HG02610 (cell line): ENCODE measurements at regions not wholly inside any gene's neighbourhood (a gene's known extent, or its start where the extent isn't known, plus 50 kb on each side); places are given as distances from the start of the nearest gene placed in this dataset.
"Not testable (repeated sequence)": the region's sequence is repeated elsewhere in the genome, so short reads cannot be mapped to it uniquely, and the experiment has no call there.

Experiments used
- ATAC-seq: cut with Tn5 transposase; IDR thresholded peaks from one replicate; pipeline ENCODE4 v1.9.1; 2021; ENCODE audit warnings: mild to moderate bottlenecking, moderate library complexity; ENCODE audit not compliant: unreplicated experiment

DNA sequence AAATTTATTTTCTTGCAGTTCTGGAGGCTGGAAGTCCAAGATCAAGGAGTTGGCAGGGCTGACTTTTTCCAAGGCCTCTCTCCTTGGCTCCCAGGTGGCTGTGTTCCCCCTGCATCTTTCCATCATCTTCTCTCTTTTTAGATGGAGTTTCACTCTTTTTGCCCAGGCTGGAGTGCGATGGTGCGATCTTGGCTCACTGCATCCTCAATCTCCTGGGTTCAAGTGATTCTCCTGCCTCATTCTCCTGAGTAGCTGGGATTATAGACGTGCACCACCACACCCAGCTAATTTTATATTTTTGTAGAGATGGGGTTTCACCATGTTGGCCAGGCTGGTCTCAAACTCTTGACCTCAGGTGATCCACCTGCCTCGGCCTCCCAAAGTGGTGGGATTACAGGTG is 411.1 kb downstream of the RPS24 start:
- ATAC-seq, result not testable (repeated sequence)

DNA sequence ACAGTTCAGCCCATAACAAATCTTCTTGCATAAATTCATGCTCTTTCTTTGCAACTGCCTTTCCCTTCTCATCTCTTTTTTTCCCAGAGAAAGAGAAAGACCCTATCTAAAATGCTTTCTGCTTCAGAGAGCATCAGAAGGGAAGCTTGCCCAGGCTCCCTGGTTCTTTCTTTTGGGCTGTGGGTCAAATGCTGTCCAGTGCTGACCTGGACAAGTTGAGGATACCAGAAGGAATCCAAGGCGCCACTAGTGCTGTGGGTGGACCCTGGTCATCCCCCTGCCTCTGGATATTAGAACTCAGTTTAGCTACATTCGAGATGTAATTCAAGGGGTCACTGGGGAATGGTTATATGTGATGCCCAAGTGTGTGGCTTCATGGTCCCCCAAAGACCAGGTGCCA is 411.6 kb downstream of the RPS24 start:
- ATAC-seq, result no peak

DNA sequence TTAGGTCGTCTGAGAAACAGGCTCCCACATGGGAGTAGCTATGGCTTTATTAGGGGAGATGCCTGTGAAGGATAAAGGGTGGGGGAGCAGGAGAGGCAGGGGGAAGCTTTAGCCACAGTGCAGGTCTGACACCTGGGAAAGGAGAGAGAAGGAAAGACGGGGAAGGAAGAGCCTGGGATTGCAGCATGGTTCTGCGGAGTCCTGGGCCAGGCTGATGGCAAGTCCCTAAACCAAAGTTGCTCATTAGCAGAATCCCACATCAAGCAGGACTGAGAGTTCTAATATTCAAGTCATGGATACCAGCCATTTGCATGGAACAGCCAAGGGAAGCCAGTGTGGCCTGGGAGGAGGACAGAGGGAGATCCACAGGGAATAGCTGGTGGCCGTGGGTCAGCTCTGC is 414.8 kb downstream of the RPS24 start:
- no peak for ATAC-seq

DNA sequence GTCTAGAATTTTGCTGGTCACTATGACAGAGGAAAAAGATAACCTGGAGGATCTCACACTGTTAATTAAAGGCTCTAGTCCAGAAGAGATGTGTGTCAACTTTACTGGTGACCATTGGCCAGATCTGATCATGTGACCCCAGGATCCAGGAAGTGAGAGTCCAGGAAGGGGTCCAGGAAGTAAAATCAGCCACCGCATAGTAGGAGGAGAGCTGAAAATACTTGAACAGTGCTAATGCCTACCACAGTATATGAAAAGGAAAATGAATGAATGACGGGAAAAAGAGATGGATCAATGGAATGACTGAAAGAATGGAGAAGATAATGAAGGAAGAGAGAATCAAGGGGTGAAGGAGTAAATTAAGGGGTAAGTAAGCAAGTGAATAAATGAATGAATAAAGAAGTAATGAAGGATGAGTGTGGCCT is 415.3 kb downstream of the RPS24 start:
- no peak for ATAC-seq

DNA sequence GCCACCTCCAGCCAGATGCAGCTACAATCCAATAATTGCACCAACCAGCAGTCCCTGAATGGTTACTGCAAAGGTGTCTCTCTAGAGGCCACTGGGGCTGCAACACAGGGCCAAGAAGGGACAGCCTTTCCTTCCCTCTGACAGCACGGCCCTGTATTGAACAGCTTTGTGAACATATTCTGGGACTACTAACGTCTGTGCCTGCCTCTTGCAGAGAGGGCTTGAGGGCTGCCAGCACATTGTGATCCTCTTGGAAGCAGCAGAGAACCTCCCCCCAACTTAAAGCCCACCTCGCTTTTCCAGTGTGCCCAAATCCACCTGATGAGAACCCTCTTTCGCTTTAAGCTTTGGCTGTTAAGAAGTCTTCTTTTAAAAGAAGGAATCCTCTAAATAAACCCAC is 415.9 kb downstream of the RPS24 start:
- ATAC-seq, result no peak

DNA sequence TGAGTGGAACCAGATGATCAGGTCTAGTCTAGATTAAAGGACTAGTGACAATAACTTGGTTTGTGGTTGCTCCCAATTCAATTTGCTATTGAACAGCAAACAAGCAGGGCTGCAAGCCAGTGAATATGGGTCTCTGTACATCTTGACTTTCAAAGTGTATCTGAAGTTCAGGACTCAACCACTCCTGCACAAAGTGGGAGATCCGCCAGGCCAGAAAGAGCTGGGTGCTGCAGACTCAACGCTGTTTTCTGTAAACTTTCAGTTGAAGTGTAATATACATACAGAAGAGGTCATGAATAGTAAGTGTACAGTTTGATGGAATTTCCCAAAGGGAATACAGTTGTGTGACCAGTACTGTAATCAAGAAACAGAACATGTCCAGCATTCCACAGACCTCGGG is 416.6 kb downstream of the RPS24 start:
- no peak for ATAC-seq

DNA sequence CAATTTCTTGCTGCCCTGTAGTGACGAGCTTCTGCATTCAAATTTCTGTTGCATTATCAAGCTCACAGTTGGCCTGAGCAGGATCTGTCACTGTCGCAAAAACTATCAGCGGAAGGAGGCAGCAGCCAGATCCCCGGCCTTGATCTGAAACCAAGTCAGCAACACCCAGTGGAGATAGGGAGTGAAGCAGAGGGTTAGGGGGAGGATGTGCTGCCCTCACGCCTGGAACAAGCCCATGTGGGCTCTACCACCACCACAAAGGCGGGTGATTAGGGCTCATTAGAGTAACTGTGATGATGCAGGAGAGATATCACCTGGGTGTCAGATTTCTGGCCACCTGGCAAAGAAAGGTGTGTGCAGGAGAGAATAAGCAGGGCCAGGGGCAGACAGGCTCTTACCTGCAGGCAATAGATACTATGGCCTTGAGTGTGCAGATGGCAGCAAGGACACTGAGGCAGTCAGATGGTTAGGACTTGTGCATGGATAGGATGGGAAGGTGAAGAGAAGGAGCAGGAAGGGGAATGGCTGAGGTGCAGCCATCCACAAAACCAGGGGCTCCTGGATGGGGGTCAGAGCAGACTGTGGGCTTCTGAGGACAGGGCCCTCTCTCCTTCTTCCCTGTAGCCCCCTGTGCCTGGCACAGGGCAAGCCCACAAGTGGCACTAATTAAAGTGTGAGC is 417.3 kb downstream of the RPS24 start:
- no peak for ATAC-seq

DNA sequence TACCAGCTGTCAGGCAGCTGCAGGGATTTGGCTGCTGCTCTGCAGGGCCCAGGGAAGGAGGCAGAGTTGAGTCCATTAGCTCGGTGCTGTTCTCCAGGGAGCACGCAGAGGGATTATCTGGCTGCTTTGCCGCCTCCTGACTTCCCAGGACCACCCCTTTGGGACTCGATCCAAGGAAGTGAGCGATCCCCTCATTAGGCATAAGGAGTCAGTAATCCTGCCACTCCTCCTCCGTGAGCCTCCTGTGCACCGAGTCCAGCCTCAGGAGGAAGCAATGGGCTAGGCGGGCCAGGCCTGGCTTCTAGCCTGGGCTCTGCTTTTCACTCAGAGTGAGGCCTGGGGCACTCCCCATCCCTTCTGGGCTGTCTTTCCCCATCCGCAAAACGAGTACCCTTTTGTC is 417.9 kb downstream of the RPS24 start:
- ATAC-seq, result no peak

DNA sequence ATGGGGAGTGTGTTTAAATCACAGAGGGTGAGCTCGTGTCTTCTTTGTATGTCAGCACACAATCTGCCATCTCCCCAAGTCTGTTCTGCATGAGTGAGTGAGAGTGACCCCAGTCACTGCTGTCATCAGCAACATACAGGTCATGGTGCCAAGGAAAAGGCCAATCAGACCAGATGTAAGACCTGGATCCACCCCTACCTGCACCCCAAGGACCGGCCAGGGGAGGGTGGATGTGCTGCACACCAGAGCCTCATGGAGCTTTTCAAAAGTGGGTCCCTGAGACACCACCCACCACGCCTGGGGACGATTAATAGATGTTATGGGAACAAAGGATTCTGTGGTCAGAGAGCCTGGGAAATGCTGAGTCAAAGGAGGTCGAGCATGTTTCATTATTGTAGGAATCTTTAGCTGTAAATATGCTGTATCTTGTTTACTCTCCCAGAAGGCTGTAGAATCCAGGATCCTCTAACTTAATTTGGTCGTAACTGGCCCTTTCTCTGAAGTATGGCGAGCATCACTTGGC is 420.5 kb downstream of the RPS24 start:
- ATAC-seq, result no peak

DNA sequence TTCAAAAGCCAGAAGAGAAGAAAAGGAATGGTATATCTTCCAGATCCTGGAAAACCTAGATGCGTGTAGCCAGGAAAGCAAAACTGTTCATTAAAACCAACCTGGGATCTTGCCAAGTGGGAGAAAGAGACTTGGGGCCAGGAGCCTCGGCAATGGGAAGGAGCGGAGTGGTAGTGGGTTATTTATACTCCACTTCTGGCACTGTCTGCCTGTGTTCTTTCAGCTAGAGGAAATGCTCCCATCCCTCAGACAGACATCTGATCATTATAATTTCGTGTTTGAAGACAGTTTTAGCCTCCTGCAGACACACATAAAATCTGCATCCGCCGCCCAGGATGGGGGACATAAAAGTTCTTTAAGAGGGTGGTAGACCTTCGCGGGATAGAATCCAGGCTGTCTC is 421.6 kb downstream of the RPS24 start:
- ATAC-seq, result no peak

DNA sequence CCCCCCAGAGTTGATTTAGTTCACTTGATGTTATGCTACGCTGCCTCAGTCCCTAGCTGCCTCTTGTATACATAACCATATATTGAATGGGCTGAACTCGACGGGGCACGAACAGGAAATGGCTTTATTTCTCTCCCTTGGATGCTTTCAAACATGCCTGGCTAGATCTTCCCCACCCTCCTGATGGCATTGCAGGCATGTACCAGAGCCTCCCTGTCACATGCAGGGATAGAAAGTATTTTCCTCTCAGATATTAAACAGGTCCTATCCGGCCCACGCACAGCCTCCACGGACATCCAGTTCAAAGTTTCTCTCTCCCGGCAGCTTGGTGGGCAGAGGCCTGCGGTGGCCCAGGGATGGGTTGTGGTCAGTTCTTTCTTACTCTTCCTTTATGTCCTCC is 422.1 kb downstream of the RPS24 start:
- no peak for ATAC-seq

DNA sequence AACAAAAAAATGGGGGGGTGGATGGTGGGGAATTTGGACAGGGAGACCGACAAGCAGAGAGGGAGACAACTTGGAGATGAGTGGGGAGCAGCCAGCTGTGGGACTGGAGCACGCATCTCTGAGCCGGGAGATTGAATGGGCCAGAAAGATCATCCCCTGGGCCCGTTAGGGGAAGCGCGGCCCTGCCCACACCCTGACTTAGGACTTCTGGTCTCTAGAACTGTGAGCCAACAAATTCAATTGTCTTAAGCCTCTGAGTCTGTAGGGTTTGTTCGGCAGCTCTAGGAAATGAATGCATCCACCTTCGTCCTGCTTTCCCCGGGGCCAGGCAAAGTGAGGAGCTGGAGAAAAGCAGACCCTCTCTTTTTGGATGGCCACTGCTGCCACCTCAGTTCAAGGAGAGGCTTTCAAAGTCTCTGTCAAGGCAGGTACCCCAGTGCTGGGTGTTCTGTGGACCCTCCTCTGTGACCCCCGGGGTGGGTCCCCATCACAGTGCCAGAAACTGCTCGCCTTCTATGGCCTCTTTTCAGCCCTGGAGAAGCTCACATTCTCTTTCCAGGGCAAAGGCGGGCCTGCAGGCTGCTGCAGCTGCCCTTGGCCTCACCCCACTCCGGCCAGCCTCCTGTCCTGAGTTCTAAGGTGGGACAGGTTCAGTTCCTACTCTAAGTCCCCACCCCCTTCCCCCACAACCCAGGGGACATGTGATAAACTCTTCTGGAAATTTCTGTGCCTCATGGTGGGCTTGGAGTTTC is 423.2 kb downstream of the RPS24 start:
- ATAC-seq, result no peak

DNA sequence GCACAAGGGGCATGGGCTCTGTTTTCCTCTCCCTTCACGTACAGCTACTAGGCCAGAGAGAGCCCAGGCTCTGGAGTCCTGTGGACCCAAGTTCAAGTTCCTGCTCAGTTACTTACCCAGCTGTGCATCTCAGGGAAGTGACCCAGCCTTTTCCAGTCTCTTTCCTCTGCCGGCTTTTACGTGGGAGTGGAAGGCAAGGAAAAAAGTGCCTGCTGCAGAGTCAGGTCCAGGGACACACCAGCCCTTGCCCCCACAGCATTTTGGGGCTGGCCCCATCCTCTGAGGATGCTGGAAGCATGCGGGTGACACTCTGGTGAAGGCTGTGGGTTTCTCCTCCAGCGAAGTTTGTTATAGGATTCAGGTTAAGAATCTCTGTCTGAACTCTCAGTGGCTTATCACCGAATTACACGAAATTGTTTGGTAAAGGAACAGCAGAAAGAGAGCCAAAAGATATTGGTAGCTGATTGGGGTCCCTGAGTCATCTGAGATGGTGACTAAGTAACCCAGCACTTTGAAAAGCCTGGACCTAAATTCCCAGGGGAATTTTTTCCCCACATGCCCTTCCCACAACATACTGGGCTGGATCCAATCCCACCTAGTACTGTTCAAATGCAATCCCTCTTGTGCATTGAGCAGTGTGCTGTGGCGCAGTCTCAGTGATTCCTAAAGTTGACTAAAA is 424.3 kb downstream of the RPS24 start:
- no peak for ATAC-seq

DNA sequence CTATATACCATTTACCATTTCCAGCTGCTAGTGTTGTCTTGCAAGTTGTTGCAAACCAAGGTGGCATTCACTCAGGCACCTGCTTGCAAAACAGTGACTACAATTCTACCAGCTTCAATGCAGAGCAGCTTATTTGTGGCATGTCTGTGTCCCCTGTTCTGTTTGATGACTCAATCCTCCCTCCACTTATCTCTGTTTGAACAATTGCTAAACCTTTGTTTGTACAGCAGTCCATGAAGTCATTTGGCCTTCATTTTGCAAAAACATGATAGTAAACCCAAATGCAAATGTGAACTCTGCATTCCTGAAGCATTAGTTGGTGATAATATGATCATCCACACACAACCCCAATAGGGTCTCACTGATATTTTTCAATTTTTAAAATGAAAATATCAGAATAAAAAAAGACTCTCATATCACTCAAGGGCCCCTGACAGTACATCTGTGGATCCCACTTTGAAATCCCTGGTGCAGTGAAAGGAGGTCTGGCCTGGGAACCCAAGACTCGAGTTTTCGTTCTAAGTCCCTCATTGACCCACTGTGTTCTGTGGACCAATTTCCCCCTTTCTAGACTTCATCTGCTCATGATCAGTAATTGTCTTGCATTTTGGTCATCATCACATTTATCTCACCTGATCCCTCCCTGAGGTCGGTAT is 425.4 kb downstream of the RPS24 start:
- no peak for ATAC-seq

DNA sequence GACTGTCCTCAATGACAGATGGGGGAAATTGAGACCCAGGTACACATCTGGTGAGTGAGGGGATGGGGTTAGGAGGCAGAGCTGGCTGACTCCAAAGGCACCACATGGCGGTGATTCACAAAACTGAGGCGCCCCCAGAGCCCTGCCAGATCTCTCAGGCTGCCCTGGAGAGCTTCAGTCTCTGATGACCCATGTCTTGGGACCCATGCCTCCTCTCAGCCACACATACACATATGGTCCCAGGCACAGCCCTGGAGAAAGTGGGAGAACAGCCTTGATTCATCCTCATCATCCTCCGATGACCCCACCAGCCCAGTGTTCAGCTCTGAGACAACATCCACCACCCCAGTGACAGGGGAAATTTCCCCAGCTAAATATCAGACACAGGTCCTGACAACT is 426.0 kb downstream of the RPS24 start:
- ATAC-seq, result no peak

DNA sequence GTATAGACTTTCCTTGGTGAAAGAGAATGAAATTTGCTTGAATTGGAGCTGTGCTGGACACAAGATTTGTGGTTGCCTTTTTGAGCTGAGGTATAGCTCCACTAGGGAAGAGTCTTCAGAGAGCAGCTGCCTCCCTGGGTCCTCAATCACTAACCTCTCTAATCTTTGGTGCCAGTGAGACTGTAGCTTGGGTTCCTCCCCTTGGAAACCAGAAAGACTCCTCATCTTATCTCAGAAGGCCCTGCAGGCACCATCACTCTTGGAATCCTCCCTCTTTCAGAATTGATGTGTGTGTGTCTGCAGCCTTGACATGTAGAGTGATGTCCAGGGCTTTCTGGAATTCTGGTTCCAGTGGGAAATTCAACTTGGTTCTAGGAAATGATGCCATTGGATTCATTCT is 426.5 kb downstream of the RPS24 start:
- ATAC-seq, result no peak

DNA sequence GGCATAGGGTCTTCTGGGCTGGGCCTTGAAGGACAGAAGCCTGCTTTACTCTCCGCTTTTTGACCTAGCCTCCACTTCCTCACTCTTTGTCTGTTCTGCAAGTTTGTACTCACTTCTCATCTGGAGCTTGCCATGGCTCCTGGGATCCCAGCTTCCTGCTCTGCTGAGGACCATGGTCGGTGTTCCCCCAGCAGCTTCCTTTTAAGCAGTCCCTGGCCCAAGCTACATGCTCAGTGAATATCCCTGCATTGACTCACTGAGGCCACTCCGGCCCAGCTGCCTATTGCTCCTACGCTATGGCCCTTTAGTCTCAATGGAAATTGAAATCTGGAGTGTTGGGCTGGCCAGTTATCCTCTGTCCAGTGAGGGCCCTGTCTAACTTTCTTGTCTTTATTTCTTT is 427.7 kb downstream of the RPS24 start:
- ATAC-seq, result no peak

DNA sequence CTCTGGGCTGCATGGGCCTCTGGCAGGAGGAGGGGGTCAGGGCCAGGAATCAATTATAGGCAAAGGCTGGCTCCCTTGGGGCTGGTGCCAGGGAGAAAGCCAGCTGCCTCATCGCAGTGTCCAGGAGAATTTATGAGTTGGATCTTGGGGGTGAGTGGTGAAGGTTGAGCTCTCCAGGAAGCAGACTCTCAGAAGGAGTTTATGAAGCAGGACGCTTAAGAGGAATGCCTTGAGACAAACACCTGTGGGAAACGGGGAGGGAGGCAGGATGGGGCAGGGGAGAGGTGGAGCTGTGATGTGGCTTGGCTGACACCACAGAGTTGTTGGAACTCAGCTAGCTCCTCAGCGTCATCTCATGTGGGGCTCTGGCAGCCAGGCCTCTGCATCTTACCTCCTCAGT is 428.5 kb downstream of the RPS24 start:
- no peak for ATAC-seq

DNA sequence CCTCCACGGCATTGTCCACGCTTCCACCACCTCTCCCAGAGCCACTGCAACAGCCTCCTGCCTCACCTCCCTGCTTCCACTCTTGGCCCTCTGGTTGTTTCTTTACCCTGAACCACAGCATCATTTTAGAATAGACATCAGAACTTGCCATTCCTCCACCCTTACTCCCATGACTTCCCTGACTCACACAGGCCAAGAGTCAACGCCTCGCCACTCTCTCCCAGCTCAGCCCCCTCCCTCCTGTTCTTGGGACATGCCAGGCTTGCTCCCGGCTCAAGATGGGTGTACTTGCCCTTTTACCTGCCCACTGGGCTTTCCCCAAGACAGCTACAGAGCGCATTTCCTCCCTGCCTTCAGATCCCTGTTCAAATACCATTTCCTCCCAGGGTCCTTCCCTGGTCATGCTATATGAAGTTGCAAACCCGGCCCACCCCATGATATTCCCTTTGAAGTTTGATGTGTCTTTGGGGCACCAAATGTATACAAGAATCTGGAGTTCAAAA is 429.1 kb downstream of the RPS24 start:
- no peak for ATAC-seq

DNA sequence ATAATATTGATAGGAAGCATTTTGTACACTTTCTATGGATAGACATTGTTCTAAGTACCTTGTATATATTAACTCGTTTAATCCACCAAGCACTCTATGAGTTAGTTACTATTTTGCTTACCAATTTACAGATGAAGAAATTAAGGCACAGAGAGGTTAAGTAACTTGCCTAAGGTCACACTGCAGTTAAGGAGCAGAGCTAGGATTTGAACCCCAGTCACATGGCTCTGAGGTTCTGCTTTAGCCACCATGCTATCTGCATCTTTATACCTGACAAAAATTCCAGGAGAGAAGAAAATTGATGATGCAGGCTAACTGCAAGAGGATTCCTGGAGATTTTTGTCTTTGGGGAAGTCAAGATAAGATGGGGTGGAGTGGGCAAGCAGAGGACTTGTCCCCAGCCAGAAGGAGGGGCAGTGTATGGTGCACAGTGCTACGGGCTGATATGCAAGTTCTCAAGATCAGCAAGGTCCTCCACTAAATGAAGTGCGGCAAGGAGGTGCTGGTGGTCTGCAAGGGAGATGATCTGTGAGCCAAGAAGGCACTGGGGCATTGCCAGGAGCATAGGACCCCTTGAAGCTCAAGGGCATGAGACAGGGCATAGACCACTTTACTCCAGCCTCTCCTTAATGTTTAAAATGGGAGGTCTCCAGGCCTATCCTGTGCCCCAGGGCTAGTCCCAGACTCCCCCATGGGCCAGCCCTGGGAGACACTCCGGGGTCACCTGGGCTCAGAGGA is 430.6 kb downstream of the RPS24 start:
- no peak for ATAC-seq

DNA sequence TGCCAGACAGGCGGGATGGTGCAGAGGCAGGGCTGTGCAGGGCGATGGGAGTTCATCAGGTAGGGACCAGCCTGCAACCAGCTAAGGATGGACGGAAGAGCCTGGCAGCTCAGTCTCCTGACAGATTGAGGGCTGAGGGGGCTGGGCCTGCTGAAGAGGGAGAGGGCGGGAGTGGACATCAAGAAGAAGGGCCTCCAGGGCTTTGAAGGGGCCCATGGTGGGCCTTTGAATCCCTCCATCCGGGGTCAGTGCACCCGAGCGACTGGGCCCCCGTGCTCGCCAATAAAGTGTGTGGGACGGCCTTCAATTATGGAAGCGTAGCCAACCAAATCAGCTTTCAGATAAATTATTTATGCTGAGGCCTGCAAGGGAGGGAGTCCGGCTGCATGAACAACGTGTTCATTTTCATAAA is 431.2 kb downstream of the RPS24 start:
- no peak for ATAC-seq
